ENCODE measurements at regions not wholly inside any gene's neighbourhood (a gene's known extent, or its start where the extent isn't known, plus 50 kb on each side); places are given as distances from the start of the nearest gene placed in this dataset.

- TF ChIP-seq MAZ (IDR thresholded peaks at IDR 0.05; ENCODE audit: borderline replicate concordance, low read depth, low read length) (no peak), MAZ (CRISPR knock-in tag; IDR thresholded peaks at IDR 0.05; ENCODE audit: low read depth) (no peak), ZNF12 (CRISPR knock-in tag; IDR thresholded peaks at IDR 0.05) (no peak), ZNF318 (CRISPR knock-in tag; IDR thresholded peaks at IDR 0.05) (no peak), ZNF20 (CRISPR knock-in tag; IDR thresholded peaks at IDR 0.05) (no peak), ZNF639 (CRISPR knock-in tag; conservative IDR thresholded peaks at IDR 0.05) (no peak), ZNF557 (CRISPR knock-in tag; IDR thresholded peaks at IDR 0.05) (no peak), WIZ (CRISPR knock-in tag; IDR thresholded peaks at IDR 0.05) (no peak), ZNF839 (CRISPR knock-in tag; IDR thresholded peaks at IDR 0.05; ENCODE audit: borderline replicate concordance) (no peak), BATF2 (CRISPR knock-in tag; IDR thresholded peaks at IDR 0.05) (no peak), SPEN (CRISPR knock-in tag; IDR thresholded peaks at IDR 0.05; ENCODE audit: low read depth) (no peak), TEF (CRISPR knock-in tag; IDR thresholded peaks at IDR 0.05) (no peak), MTA3 (CRISPR knock-in tag; IDR thresholded peaks at IDR 0.05) (no peak), PHF8 (CRISPR knock-in tag; IDR thresholded peaks at IDR 0.05) (no peak), ZMYM4 (CRISPR knock-in tag; IDR thresholded peaks at IDR 0.05) (no peak), THAP7 (CRISPR knock-in tag; IDR thresholded peaks at IDR 0.05) (no peak)
Measured at GRCh38 chr3:194536871-194537637, 50.3 kb upstream of the ATP13A3 start (continued).
